ENCODE measurements at regions not wholly inside any gene's neighbourhood (a gene's known extent, or its start where the extent isn't known, plus 50 kb on each side); places are given as distances from the start of the nearest gene placed in this dataset.

- TF ChIP-seq REST (IDR thresholded peaks at IDR 0.05; ENCODE audit: unreplicated experiment) (no peak), ZNF114 (CRISPR knock-in tag; IDR thresholded peaks at IDR 0.05) (no peak)
Measured at GRCh38 chr7:144987686-144988085, 151.8 kb upstream of the TPK1 start (continued).

- Mint-ChIP-seq H3K36me3 (ENCODE audit: low read depth) (no peaks in the 10 kb centered on the region), H3K27me3 (ENCODE audit: insufficient read depth, low read depth, poor library complexity) (peaks cover 4% of the 10 kb centered on the region), H3K9me3 (no peaks in the 10 kb centered on the region), H3K4me3 (no peak overlapping the region), H3K4me1 (no peaks in the 10 kb centered on the region), H3K27ac (no peak overlapping the region)
- Histone ChIP-seq H3K36me3 (ENCODE audit: insufficient read depth) (no peaks in the 10 kb centered on the region), H4K20me1 (replicated peaks; ENCODE audit: insufficient read depth) (no peaks in the 10 kb centered on the region), H3K4me2 (no peak overlapping the region), H2AFZ (no peak overlapping the region), H3F3A (replicated peaks; ENCODE audit: low read depth) (no peaks in the 10 kb centered on the region), H3K79me2 (replicated peaks; ENCODE audit: insufficient read depth) (no peaks in the 10 kb centered on the region), H3K4me1 (ENCODE audit: insufficient read depth) (no peaks in the 10 kb centered on the region), H3K9me2 (ENCODE audit: insufficient read depth) (peaks cover 13% of the 10 kb centered on the region; the same call in 1 of the 2 replicates), H3K27ac (ENCODE audit: low read depth) (no peak overlapping the region), H3K27me3 (ENCODE audit: insufficient read depth) (no peaks in the 10 kb centered on the region), H3K4me3 (no peak overlapping the region)
- DNase-seq (ENCODE audit: low spot score) = no peak
- ATAC-seq = no peak
- no peak for TF ChIP-seq POLR2AphosphoS5 (IDR thresholded peaks at IDR 0.05; ENCODE audit: low read depth)
- no peak for TF ChIP-seq CREB1 (CRISPR knock-in tag; IDR thresholded peaks at IDR 0.05; ENCODE audit: low read depth)
- no peak for TF ChIP-seq REST (IDR thresholded peaks at IDR 0.05; ENCODE audit: unreplicated experiment)
- TF ChIP-seq EZH2 (IDR thresholded peaks at IDR 0.05; ENCODE audit: low read depth, unreplicated experiment) = no peak
- no peak for TF ChIP-seq CTCF (conservative IDR thresholded peaks at IDR 0.05; ENCODE audit: low read depth in 2 of 2)
- TF ChIP-seq EZH2phosphoT487 (IDR thresholded peaks at IDR 0.05; ENCODE audit: unreplicated experiment) = no peak
- no peak for TF ChIP-seq ZNF331 (CRISPR knock-in tag; IDR thresholded peaks at IDR 0.05; ENCODE audit: low read depth)
- TF ChIP-seq ZNF114 (CRISPR knock-in tag; IDR thresholded peaks at IDR 0.05) = no peak
- TF ChIP-seq ZNF462 (CRISPR knock-in tag; IDR thresholded peaks at IDR 0.05) = no peak
Measured at GRCh38 chr7:144982133-144982532, 146.3 kb upstream of the TPK1 start.

Measured in GM23338 (cell line).